Muscle of arm (tissue), 1 donor: ENCODE measurements at regions not wholly inside any gene's neighbourhood (a gene's known extent, or its start where the extent isn't known, plus 50 kb on each side); places are given as distances from the start of the nearest gene placed in this dataset.
A peak's percentile ranks its signal among the peaks of the same experiment; 100 is the strongest.

Source experiments
- DNase-seq: peaks from one replicate; pipeline ENCODE4 v3.0.0-alpha.2; 2013

DNA sequence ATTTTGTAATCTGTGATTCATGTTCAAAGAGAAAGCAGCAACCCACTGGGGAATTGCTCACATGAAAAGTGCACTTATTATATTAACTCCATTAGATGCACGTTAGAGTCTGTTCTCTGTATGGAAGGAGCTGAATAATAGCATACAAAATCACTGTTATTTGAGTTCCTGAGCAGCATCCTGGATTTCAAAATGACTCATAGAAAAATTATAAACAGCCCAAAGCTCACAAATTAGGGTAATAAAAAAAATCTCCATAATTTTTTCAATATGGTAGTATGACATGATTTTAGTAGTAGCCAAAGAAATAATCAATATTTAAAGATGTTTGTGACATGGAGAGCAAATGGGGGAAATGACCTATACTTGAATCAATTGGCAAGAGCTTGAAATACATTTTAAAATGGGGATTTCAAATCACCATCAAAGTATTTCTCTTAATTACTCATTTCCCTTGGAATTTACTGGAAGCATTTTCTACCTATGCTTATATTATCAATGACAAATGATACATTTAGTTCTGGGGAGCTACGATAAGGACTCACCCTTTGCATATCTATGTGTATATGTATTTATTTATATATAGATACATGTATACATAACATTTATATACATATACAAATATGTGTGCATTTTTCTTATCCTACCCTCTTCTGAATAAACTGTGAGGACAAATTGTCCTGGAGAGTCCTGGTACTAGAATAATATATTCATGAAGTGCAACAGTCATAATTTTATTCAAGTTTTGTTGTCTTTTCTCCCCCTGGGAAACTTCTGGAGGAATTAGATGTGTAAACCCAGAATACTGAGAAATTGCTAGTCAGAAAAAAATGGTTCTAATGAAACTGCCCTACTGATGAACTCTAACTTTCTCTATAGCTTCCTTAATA, 116.3 kb downstream of the RPL22L1 start:
- DNase-seq: no peak

DNA sequence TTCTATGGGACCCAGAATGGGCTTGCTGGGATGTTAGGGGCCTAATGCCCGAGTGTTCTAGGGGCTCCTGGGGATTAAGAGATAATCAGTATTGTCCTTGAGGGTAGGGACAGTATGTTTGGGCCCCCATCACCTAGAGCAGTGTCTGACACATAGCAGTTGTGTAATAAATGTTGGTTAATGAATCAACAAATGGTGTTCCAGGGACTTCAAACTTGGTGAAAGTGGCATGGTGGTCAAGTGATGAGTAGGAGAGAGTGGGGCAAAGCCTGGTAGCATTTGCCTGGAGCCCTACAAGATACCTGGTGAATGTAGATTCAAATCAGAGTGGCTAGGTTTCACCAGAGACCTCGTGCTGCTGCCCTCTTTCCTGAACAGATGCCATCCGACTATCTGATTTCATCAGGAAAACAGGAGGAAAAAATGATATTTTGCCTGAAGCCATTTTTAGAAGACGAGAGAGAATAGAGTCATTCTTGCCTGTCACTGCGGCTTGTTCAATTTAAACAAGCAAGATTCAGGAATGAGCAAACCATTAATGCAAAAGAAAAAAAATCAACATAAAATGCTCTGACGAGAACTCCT, 117.3 kb downstream of the RPL22L1 start:
- DNase-seq: no peak

DNA sequence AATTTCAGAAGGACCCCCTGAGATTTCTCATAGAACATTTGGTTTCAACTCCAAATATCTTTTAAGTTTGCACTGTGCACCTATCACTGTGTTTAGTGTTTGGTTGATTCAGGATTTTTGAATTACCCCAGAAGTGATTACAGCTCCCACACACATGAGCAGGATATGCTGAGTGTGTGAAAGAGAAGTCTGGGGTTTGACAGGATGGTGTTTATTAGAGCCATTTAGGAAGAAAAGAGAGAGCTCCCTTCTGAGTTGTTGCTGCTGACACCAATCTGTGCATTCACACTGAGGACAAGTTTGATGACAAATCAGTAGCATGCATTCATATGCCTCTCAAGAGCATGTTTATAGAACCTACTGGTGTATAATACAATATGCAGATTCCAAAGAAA, 118.1 kb downstream of the RPL22L1 start:
- DNase-seq: no peak

DNA sequence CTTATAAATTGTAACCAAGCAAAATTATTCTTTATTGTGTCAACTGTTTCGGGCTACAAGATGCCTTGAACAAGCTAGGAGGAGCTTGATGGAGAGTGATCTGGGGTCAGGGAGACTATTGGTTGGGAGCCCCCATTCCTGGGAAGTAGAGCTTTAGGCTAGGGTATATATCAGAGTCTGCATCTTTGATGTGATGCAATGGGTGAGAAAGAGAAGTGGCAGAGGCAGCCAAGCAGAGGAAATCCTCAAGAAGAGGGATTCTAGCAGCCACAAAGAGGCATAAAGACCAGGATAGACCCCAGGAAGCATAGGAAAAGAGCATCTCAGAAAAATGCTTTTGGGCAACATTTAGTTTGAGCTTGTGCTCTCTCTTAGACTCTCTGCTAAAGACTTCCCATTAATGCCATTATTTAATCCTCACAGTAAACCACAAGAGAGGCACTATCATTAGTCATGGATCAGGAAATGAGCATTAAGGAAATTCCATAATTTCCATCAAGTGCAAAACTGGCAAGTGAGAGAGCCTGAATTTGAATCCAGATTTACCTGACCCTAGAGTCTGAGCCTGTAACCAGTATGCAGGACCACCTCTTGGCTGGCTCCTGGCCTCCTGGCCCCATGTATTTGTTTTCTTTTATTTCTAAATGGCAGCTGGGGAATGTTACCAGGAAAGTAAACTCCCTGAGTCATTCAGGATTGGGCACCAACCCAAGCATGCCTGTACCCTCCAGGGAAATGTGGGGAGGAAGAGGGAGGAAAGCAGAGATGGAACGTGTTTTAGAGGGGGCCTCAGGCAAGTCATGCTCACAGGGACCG, 118.7 kb downstream of the RPL22L1 start:
- no peak for DNase-seq

DNA sequence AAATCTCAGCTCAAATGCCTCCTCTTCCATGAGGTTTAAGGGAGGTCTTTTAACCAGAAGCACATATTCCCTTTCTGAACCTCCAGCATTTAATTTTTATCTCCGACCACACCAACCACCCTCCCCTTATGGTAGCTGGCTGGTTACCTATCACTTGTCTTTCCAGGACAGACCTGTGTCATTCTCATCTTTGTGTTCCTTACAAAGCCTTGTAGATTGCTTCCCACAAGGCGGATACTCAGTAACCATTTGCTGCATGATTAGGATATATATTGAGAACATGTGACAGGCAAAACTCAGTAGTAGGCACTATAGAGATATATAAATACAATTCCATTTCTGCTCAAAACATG, 119.5 kb downstream of the RPL22L1 start:
- no peak for DNase-seq

DNA sequence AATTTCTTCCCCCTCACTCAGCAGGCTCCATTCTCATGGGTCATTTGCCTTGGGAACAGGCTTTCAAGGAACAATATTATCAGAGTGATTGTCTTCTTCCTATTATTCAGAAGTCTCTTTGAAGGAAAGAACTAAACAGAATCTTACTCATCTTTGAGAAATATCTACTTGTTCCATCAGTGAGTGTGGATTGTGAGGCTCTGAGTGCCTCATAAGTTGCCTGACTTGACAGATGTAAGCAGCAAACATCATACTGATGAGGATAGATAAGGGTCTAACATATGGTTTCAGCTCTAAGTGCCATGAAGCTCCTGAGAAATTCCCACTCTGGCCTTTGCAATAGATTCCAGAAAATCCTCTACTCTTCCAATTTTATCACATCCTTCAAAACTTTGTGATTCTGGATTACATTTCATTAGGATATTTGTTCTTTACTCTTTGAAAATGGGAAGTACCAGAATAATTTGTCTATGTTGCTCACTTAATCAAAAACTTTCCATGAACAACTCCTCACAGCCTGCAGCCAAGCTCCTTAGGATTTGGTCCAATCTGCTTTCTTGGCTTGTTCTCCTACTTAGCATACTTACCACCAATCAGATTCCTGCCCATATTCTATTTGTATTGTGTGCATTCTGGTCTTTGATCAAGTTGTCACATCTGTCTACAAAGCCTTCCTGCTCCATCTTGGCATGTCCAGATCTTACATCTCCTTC, 120.1 kb downstream of the RPL22L1 start:
- no peak for DNase-seq

DNA sequence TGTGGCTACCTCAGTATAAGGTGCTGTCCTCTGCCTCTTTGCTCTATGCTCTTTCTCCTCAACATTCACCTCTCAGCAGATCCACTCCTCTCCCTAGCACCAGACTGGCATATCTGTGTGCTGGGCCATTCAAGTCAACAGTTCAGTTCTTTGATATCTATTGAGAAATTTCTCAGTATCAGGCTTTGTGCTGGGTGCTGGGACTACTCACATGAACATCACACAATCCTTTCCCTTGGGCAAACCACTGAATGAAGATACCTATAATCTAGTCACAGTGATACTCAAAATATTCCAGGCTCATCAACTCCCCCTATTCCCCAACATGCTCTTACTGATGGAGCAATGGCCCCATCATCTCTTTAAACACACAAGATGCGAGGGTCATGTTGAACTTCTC, 120.8 kb downstream of the RPL22L1 start:
- no peak for DNase-seq

DNA sequence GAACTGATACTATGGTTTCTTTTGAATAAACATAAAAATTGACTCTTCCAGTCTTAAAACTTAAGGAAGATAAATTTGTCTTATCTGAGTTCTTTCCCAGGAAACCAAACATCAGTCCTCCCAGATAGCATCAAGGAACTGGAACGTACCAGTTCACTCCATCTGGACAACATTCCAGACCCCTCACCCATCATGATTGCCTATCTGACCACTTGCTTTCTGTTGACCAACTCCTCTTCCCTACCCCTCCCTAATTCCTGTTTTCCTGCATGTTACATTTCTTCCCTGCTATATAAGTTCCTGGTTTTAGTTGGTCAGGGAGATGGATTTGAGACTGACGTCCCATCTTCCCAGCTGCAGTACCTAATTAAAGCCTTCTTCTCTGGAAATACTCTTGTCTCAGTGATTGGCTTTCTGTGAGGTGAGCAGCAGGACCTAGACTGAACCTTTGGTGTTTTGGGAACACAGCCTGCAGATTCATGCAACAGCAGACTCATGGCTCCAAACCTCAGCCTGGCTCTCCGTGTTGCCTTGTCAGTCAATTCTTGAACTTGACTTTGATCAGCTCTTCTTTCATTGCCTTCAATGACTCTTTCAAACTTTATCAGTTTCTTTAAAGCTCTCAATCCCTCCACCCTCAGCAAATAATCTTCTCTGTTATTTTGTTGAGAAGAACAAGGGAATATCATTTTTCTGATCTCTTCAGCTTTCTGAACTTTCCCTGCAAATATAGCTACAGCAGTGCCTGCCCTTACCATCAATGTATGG, 123.6 kb downstream of the RPL22L1 start:
- DNase-seq: no peak

DNA sequence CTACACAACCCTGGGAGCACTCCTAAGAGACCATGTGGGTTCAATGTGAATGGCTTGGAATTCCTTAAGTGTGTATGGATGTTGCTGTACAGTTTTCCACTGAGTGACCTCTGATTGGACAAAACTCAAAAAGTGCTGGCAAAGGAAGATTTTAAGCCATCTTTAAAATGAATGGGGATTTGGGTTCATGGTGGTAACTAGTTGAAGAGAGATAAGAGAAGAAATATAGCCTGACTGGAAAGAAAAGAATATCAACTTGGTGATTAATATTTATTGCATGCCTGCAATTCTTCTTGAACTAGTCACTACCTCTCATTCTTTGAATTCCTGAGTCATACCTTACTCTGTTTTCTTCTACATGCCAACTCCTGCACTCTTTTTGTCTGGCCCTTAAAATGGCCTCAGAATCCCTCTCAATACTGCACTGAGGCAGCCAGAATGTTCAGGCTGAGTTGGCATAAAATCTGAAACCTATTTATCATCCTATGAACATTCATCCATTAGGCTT, 124.7 kb downstream of the RPL22L1 start:
- DNase-seq: no peak

DNA sequence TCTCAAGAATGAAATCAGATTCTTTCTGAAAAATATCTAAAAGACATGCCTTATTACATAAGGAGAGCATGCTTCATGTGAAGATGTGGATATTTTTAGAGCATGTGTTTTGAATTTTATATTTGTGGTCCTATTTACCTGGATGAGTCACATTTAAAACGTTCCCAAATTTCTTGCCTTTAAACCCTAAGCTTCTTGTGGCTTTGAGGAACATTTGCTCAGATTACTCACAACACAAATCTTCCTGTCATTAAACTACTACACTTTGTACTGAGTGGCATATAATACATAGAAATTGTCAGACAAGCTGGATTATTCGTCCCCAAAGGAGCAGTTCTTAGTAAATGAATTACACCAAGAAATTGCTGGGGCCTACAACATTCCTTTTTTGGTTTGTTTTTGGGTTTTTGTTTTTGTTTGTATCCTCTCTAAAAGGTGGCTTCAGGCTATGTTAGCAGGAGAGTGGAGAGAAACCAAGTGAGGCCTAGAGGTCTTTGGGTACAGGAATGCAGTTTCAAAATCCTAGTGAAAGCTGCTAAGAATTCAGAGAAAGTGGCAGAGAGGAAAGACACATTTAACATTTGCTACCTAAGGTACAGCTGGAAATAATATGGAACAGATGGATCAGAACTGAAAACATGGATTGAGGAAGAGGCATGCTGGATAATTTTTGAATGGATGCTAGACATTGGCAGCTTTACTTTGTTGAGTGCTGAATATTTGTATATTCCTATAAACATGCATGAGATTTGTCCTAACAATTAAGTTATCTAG, 128.1 kb downstream of the RPL22L1 start:
- DNase-seq: no peak

DNA sequence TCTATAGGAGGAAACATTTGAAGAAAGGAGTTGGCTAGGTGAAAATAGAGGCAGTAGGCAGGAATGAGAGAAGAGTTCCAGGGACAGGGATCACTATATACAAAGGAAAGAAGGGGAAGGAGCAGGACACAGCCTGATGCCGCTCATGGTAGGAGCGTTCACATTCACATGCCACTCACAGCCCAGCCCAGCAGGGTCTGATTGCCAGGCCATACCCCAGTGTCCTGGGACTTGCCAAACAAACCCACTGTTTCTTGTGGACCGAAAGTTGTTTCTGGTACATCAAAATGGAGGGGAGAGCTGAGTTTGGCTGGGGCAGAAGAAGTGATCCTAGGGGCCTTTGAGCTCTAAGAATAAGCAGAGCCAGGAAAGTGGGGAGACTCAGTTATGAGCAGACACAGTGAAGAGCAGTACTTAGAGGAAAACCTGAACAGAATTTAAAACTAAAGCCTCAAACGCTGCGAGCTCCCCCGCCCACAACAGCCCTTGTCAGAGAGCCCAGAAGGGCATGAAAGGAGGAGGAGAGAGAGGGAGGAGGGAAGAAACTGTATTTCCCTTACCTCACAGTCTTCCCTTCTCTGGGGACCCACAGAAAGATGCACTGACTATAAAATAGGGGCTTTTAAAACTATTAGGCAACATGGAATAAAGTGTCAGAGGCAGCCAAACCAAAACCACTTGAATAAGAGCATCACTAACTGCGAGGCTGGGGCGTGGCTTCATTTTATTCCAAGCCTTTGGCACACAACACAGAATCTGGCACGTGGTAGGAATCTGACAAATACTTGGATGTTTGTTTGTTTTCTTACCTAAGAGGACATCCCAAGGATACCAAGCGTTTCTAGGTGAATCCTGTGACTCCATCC, 129.0 kb downstream of the RPL22L1 start:
- DNase-seq: peak; percentile 15

DNA sequence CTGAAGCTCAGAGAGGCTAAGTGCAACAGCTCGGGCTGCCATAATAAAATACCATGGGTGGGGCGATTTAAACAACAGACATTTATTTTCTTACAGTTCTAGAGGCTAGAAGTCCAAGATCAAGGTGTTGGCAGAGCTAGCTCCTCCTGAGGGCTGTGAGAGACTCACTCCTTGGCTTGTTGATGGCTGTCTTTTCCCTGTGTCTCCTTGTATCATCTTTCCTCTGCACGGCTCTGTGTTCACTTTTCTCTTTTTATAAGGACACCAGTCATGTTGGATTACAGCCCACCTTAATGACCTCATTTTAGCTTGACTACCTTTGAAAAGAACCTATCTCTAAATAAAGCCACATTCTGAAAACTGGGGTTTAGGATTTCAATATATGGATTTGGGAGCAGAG, 129.7 kb downstream of the RPL22L1 start:
- no peak for DNase-seq

DNA sequence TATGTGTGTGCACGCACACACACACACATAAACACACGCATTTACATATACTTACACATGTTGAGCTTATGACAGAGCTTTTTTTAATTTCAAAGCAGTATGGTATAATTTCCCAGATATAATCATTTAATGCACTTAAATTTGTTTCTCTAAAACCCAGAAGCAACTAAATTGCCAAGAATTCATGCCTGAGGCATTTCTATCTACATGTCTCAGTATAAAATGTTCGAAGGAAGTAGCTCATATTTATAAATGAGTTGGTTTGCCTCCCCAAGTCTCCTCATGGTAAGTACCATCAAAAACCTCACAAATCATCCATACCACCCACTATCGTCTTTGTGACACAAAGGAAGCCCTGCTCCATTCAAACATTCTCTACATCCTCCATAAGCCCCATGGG, 130.6 kb downstream of the RPL22L1 start:
- DNase-seq: no peak

DNA sequence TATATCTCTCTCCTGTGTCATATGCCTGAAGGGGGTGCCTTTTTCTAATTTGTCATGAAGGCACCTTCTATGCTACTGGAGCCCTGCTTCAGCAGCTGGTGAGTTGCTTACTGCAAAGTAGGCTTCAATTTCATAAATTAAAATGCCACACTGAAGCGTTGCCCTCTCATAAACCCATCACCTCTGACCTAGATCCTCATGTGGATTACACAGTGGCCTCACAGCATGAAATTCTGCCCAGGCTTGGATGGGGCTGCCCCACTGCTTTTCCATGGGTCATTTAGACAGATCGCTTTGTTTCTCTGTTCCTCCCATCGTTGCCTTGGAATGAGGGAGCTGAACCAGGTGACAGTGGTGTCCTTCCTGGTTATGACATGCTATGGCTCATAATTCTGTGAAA, 131.2 kb downstream of the RPL22L1 start:
- DNase-seq: no peak

DNA sequence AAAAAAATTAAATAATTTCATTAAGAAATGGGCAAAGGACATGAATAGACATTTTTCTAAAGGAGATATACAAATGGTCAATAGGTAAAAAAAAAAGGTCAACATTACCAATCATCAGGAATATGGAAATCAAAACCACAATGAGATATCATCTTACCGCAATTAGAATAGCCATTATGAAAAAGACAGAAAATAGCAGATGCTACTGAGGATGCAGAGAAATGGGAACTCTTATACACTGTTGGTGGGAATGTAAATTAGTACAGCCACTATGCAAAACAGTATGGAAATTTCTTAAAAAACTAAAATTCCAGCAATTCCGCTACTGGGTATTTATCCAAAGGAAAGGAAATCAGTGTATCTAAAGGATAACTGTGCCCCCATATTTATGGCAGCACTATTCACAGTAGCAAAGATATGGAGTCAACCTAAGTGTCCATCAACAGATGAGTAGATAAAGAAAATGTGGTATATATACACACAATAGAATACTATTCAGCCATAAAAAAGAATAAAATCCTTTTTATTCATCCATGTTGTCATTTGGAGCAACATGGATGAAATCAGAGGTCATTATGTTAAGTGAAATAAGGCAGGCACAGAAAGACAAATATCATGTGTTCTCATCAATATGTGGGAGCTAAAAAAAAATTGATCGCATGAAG, 132.4 kb downstream of the RPL22L1 start:
- DNase-seq: no peak

DNA sequence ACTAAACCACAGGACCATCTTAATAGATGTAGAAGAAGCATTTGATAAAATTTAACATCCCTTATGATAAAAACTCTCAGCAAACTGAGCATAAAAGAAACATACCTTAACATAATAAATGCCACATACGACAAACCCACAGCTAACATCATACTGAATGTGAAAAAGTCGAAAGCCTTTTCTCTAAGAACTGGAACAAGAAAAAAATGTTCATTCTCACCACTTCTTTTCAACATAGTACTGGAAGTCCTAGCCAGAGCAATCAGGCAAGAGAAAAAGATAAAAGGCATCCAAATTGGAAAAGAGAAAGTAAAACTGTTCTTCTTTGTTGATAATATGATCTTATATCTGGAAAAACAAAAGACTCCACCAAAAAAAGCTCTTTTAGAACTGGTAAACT, 134.2 kb downstream of the RPL22L1 start:
- no peak for DNase-seq

DNA sequence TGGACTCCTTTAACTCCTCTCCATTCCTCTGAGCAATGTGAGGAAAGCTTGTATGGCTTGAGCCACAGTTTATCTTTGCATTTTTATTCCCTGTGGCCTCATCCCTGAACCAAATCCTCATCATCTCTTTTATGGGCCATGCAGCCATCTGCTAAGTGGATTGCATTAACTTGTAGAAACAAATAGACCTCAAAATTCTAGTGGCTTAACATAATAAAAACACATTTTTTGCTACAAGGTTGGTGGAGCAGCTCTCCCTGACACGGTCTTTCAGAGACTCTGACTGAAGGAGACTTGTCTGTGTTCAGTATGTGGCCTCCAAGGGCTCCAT, 135.3 kb downstream of the RPL22L1 start:
- DNase-seq: no peak

DNA sequence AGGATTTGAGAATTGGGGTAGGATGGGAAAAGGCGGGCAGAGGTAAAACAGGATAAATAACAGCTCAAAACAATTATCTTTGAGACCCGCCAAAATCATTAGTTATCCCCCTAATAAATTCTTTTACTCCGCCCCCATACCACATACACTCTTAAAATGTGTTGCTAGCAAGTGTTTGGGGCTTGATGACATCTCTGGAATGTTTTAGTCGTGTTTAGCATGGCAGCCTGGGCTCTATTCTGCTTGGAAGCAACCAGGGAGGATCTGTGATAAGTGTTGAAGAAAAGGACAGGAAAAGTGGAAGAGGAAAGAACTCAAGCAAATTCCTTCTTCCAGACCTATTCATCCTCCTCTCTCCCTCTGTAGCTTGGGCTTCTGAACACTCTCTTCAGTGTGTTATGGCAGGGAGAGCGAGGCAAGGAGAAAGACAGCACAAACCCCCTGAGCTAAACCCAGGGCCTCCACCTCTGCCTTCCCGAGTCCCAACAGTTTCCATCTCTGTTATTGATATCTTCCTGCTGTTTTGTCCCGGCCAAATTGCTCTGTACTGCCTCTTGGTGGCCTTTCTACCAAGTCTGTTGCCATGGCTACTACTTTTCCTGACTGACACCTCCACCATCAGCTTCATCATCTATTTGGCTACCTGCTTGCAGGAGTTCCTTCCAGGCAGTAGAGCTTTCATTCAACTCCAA, 135.8 kb downstream of the RPL22L1 start:
- no peak for DNase-seq
